Esophagus squamous epithelium (tissue), 4 donors: ENCODE measurements at regions not wholly inside any gene's neighbourhood (a gene's known extent, or its start where the extent isn't known, plus 50 kb on each side); places are given as distances from the start of the nearest gene placed in this dataset.

Source experiments
- POLR2A ChIP-seq, 4 donors: fragments of 450-650 bp; IDR thresholded peaks; one replicate each; pipeline ENCODE4 v1.6.1; 2017; ENCODE audit warnings: antibody characterized with exemption in 4 of 4, mild to moderate bottlenecking in 4 of 4, moderate library complexity in 3 of 4
- TF ChIP-seq, protein P1 (sequence below), 6 experiments: fragments of 450-650 bp in 4 of 6; fragments of 200-600 bp in 2 of 6; sonication (generic) in 2 of 6; IDR thresholded peaks; one replicate each; pipeline ENCODE4 v1.5.1; 2016 to 2019; ENCODE audit warnings: antibody characterized with exemption in 6 of 6, mild to moderate bottlenecking in 4 of 6, moderate library complexity in 4 of 6

- TF ChIP-seq, protein P1, sequence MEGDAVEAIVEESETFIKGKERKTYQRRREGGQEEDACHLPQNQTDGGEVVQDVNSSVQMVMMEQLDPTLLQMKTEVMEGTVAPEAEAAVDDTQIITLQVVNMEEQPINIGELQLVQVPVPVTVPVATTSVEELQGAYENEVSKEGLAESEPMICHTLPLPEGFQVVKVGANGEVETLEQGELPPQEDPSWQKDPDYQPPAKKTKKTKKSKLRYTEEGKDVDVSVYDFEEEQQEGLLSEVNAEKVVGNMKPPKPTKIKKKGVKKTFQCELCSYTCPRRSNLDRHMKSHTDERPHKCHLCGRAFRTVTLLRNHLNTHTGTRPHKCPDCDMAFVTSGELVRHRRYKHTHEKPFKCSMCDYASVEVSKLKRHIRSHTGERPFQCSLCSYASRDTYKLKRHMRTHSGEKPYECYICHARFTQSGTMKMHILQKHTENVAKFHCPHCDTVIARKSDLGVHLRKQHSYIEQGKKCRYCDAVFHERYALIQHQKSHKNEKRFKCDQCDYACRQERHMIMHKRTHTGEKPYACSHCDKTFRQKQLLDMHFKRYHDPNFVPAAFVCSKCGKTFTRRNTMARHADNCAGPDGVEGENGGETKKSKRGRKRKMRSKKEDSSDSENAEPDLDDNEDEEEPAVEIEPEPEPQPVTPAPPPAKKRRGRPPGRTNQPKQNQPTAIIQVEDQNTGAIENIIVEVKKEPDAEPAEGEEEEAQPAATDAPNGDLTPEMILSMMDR (IDR thresholded peaks at IDR 0.05), result no peak
- TF ChIP-seq POLR2A (IDR thresholded peaks at IDR 0.05), result no peak
Observed at GRCh38 chr20:5376228-5376627, 59.5 kb upstream of the PROKR2 start.
